MV-4-11 (cell line): ENCODE measurements at regions not wholly inside any gene's neighbourhood (a gene's known extent, or its start where the extent isn't known, plus 50 kb on each side); places are given as distances from the start of the nearest gene placed in this dataset.

Source experiments
- DNase-seq: peaks from one replicate; lab custom pipeline; 2025; lab: John Stamatoyannopoulos, UW

DNA sequence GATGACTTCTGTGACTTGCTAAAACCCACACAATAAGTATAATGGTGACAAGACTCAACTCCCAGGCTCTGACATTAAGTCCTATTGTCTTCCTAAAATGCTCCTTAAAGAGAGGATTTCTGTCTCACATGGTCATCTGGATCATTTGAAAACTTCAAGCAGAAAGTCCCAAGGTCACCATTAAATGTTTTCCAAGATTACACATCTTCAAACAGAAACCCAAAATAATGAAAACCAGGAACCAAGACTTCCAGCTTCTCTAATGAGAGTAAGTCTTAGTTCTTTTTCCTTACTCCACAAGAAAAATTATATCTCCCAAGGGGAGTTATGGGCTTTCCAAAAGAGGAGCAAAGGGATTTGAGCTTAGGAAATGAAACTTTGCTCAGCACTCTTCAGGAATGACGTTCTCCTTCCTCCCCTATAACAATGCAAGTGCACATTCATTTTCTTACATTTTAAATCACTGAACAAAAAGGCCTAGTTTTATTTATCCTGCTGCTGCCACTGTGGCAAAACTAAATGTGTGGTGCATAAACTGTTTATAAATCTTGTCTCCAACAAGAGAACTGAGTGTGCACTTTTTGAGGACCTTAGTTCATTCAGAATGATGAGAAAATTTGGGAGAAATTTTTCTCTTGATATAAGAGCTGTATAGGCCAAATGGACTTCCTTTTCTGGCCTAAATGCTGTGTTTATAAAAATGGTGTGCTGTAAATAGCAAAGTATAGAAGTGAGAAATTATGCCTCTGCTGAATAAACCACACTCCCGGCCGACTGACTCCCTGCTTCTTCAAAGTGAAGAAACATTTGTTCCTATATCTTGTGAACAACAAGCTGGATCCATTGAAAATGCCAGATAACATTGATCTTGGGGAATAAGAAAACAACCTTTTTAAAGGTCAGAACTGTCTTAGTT is 148.4 kb upstream of the PLEKHG7 start:
- no peak for DNase-seq

DNA sequence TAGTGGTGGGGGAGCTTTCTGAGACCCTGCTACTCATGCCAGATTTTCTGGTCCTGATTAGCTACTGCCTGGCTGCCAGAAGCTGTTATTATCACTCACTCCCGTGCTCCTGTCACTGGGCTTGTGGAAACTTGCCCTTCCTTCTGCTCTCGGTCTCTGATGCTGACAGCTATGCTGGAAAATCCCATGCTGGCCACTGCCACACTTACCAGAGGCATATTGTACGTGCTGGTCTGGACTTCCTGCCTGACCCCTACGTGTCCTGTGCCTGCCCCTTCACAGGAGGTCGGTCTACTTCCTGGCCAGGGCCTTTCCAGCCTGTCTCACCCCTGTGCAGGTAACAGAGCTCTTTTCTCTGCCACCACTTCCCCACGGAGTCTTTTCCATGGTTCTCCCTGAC is 149.4 kb upstream of the PLEKHG7 start:
- no peak for DNase-seq

GRCh38 chr12:92552412-92553108 is 150.2 kb upstream of the PLEKHG7 start:
- DNase-seq = no peak

GRCh38 chr12:92551853-92552397 is 150.9 kb upstream of the PLEKHG7 start:
- no peak for DNase-seq

GRCh38 chr12:92551210-92551609 is 151.6 kb upstream of the PLEKHG7 start:
- no peak for DNase-seq

DNA sequence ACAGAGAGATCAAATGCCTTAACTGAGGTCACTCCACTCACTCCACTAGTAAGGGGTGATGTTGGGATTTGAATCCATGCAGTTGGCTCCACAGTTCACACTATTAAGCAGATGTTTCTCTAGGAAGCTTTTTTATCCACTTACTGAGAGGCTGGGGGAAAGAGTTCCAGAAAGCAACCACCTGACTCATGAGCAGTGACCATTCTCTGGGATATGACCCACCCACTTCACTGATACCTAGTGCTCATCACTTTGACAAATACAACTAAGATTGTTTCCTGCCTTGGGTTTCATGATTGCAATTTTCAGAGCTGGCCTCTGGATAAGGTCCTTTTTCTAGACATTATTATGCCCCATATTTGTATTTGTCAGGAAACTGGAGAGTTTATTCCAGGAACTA is 152.1 kb upstream of the PLEKHG7 start:
- DNase-seq = no peak

DNA sequence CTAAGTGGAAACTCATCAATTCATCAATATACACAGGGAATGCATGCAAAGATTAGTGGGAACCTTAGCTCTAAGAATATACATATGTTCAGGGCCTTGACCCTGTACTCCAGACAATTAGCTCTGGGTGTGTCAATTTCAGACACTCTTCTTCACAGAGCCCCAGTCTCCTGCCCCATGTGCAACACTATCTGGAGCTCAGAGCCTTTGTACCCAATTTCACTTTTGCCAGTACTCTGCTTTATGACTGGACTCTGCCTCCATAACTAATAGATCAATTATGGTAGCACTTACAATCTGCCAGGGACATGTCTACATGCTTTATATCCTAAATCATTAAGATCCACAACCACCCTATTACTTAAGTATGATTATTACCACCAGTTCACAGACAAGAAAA is 152.5 kb upstream of the PLEKHG7 start:
- DNase-seq = no peak

DNA sequence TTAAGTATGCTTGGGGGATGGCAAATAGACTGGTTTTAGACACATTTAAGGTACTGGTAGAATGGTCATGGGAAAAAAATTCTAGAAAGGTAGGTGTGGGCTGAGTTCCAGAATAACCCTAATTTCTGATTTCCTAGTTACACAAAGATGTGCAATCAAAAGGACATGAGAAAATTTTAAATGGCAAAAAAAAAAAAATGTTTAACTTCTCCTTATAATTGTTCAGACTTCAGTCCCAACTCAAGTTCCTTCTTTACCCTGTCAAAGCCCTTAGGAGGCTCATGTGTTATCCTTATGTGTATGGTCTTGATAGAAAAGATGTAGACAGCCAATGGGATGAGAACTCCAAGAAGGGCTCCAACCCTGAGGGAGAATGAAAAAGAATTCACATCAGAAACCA is 153.3 kb upstream of the PLEKHG7 start:
- DNase-seq = no peak

DNA sequence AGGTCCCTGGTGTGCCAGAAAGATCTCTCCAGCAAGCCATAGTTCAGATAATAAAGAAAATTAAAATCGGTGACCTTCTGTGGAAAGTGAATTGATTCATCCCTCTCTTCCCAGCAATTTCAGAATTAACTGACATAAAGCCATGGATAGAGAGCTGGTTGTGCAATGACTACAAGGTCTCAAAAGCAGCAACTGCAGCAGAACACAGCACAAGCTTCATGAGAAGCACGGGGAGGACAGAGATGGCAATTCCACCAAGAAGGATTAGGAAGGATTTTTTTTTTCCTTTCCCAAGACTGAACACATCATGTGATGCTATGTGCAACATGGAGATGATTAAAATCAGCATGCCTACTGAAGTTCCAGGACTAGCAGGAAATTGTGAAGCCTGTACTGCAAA is 154.9 kb upstream of the PLEKHG7 start:
- no peak for DNase-seq

DNA sequence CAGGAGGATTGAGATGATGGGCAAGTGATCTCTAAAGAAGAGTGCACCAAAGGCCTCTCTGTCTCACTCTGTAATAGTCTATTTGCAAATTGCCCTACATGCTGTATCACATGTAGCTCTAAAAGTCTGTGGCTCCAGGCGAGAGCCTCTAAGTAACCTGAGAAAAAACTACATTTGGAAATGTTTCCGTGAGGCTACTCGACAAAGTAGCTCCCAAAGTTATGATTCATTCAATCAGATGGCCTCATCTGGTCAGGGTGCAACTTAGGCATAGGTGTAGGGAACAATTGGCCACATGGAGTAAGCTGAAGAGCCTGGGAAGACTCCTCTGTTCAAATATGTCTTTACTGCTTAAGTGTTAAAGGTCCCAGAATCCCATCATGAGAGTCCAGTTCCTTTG is 155.4 kb upstream of the PLEKHG7 start:
- DNase-seq = no peak

GRCh38 chr12:92546635-92547348 is 156.0 kb upstream of the PLEKHG7 start:
- DNase-seq = no peak

DNA sequence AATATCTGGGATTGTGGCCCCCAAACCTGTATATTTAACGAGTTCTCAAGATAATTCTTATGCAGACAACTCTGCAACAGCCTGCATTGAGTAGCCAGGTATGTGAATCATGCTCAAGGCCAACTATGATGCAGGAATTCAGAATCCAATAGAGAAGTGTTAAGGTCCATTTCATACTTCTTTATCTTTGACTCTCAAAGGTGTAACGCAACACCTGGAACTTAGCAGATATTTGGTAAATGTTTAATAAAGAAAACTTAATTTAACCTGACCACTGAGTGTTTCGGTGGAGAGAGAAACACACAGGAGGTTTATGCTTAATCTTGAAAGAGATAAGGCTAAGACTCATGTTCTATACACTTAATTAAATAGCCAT is 156.5 kb upstream of the PLEKHG7 start:
- no peak for DNase-seq

- DNase-seq = no peak
These were observed 158.5 kb upstream of the PLEKHG7 start for GRCh38 chr12:92544322-92544721.

- no peak for DNase-seq
These were observed 158.9 kb upstream of the PLEKHG7 start for GRCh38 chr12:92543840-92544239.

DNA sequence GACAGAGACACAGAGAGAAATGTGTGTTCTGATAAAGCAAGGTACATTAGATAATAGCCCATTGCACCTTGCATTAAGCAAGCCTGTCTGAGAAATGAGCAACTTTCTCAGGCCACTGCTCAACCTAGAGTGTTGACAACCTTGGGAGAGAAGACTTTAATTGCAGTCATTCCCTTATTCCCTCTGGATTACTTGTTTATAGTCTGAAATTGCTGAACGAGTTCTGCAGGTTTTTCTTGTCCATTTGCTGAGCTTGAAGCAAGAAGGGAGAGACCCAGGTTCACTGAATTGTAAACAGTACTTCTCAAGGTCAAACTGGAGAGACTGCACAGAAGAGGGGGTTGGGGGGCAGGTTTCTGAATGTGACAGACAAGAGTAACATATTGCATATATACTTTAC is 159.4 kb upstream of the PLEKHG7 start:
- no peak for DNase-seq

DNA sequence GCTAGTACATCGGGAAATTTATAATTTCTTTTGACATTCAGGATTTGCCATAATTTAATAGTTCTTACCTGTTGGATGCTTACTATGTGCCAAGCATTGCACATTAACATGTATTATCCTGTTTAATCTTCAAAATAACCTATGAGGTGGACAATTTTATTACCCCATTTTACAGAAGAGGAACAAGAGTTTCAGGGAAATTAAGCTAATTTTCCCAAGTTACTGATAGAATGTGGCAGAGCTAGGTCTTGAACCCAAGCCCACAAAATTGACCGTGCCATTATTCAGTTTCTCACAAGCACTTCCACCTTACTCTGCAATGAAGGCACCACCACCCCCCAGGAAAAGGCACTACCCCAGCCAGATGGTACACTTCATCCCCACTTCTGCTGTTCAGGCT is 161.1 kb upstream of the PLEKHG7 start:
- no peak for DNase-seq

GRCh38 chr12:92540782-92541423 is 161.9 kb upstream of the PLEKHG7 start:
- peak; percentile 31 for DNase-seq

DNA sequence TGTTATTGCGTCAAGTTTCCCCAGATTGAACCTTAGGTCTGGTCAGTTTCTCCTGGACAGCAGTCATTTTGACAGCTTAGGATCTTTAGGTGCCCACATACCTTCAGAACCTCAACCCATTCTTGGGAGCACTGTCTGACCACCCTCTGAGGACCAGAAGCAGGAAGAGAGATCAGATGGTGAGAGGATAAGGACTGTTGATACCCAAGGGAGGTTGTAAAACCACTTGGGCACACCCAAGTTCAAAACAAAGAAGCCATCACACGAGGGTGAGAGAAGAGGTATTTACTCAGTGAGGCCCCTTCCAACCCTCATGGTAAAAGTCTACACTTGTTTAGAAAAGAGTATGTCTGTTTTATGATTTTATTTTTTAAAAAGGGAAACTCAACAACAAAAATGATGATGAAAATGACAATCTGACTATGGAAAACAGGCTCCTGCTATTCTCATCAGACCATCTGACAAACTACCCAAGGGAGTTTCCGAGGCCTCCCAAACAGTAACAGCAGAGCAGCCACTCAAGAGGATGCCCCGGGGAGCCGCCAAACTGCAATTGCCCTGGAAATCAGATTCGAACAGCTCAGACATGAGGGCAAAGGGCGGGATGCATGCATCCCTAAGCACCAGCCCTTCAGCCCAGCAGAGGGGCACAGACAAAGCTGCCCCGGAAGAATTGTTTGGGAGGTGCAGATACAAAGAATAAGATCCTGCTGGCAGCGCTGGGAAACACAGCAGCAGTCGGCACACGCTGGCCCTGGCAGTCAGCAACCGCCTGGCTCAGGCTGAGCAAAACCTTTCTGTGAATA is 162.6 kb upstream of the PLEKHG7 start:
- DNase-seq = no peak

DNA sequence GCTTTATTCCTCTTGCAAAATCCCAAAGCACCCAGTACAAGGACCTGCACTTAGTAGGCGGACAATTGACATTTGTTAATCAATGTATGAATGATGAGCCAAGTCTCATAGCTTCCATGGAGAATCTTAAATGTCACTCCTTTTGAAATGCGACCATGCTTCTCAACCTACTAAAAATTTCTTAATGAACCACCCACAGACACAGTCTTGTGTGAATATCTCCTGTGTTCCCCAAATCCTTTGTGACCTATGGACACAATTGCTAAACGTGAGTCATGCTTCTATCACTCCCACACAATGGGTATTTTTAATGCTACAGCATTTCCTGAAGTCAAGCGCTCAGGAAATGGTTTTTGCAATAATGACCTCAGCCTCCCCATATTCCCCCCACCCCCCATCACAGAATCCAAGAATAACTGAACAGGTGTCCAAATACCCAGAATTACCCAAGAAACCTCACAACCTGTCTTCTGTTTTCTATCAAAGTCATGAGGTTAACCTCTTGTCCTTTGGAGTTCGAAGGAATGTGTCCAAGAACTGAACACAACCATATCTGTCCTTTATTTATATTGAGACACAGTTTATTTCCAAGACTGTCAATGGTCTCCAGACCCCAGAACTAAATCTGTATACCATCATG is 163.6 kb upstream of the PLEKHG7 start:
- DNase-seq = peak; percentile 96

- DNase-seq = peak; percentile 43
These were observed 165.4 kb upstream of the PLEKHG7 start for GRCh38 chr12:92537290-92537960.
